GM20000 (cell line): ENCODE measurements at regions not wholly inside any gene's neighbourhood (a gene's known extent, or its start where the extent isn't known, plus 50 kb on each side); places are given as distances from the start of the nearest gene placed in this dataset.

Experiments used
- DNase-seq: peaks from one replicate; pipeline ENCODE4 v3.0.0; 2012; ENCODE audit warnings: low spot score
- TF ChIP-seq, protein P1 (sequence below): IDR thresholded peaks from 2 replicates; pipeline ENCODE4 v1.5.1; 2012; ENCODE audit warnings: mild to moderate bottlenecking, control low read depth; ENCODE audit errors: extremely low read depth, missing control alignments

GRCh38 chr2:111715987-111716904 lies 167.7 kb downstream of the ANAPC1 start:
- TF ChIP-seq, protein P1, sequence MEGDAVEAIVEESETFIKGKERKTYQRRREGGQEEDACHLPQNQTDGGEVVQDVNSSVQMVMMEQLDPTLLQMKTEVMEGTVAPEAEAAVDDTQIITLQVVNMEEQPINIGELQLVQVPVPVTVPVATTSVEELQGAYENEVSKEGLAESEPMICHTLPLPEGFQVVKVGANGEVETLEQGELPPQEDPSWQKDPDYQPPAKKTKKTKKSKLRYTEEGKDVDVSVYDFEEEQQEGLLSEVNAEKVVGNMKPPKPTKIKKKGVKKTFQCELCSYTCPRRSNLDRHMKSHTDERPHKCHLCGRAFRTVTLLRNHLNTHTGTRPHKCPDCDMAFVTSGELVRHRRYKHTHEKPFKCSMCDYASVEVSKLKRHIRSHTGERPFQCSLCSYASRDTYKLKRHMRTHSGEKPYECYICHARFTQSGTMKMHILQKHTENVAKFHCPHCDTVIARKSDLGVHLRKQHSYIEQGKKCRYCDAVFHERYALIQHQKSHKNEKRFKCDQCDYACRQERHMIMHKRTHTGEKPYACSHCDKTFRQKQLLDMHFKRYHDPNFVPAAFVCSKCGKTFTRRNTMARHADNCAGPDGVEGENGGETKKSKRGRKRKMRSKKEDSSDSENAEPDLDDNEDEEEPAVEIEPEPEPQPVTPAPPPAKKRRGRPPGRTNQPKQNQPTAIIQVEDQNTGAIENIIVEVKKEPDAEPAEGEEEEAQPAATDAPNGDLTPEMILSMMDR, result no peak
- no peak for DNase-seq

- TF ChIP-seq, protein P1, result no peak
- no peak for DNase-seq
Observed at GRCh38 chr2:111716905-111717775, 166.9 kb downstream of the ANAPC1 start.
